ENCODE measurements at regions not wholly inside any gene's neighbourhood (a gene's known extent, or its start where the extent isn't known, plus 50 kb on each side); places are given as distances from the start of the nearest gene placed in this dataset.

DNA sequence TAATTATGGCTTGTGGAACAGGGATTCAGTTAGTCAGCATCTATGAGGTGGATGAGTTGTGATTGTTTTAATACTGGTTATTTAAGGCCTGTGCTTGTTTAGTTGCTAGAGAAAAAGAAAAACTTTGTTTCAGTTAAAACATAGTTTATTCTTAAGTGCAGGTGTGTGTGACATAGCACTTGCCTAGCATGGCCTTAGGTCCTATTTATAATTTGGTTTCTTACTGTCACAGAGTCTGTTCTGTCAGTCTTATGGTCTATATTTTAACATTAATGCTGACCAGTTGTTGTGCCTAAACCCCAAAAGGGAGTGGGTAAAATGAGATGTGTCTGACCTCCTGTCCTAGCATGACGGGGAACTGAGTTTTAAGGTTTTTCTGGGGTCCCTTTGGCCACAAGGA lies 486.3 kb downstream of the ZIC1 start:
- BruUV-seq (replicated peaks) = no TSS peak
- H3K27me3 Mint-ChIP-seq (ENCODE audit: insufficient read depth, unreplicated experiment) = no peaks in the 10 kb centered on the region

DNA sequence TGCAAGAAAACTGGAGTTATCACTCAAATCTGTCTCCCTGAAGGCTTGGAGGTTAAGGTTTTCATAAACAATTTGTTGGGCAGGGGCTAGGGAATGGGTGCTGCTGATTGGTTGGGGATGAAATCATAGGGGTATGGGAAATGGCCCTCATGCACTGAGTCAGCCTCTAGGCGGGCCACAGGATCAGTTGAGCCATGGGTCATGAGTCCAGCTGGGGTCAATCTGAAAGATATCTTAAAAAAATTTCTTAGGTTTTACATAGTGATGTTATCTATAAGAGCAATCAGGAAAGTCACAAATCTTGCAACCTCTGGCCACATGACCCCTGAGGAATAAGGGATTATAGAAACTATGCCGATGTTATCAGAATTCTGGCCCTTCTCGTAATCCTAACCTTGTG lies 491.7 kb downstream of the ZIC1 start:
- no peak for DNase-seq (ENCODE audit: unreplicated experiment)
- TF ChIP-seq, protein P1, sequence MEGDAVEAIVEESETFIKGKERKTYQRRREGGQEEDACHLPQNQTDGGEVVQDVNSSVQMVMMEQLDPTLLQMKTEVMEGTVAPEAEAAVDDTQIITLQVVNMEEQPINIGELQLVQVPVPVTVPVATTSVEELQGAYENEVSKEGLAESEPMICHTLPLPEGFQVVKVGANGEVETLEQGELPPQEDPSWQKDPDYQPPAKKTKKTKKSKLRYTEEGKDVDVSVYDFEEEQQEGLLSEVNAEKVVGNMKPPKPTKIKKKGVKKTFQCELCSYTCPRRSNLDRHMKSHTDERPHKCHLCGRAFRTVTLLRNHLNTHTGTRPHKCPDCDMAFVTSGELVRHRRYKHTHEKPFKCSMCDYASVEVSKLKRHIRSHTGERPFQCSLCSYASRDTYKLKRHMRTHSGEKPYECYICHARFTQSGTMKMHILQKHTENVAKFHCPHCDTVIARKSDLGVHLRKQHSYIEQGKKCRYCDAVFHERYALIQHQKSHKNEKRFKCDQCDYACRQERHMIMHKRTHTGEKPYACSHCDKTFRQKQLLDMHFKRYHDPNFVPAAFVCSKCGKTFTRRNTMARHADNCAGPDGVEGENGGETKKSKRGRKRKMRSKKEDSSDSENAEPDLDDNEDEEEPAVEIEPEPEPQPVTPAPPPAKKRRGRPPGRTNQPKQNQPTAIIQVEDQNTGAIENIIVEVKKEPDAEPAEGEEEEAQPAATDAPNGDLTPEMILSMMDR (IDR thresholded peaks at IDR 0.05; ENCODE audit: unreplicated experiment) = no peak
- H3K9me3 Mint-ChIP-seq (ENCODE audit: unreplicated experiment) = no peaks in the 10 kb centered on the region
- intact Hi-C loops (cut with micrococcal nuclease) = no loop called here
- H3K27me3 Mint-ChIP-seq (ENCODE audit: insufficient read depth, unreplicated experiment) = no peaks in the 10 kb centered on the region
- H3K4me3 Mint-ChIP-seq (ENCODE audit: unreplicated experiment) = no peak overlapping the region
- H3K27ac Mint-ChIP-seq (ENCODE audit: low read depth, unreplicated experiment) = no peak overlapping the region
- H3K4me1 Mint-ChIP-seq (ENCODE audit: insufficient read depth, unreplicated experiment) = no peaks in the 10 kb centered on the region
- no TSS peak for BruUV-seq (replicated peaks)
- no peaks in the 10 kb centered on the region for H3K36me3 Mint-ChIP-seq (ENCODE audit: insufficient read depth, unreplicated experiment)
- CTCF ChIA-PET = no interaction called here
- POLR2A ChIA-PET = no interaction called here

More for the DNA sequence above, 486.3 kb downstream of the ZIC1 start:
- ChIA-PET CTCF (interaction anchor here (0.7 kb wide), 1 partner anchor 483 kb away, joined by 3 read pairs; no protein-coding TSS in a partner anchor), POLR2A (no interaction called here)
- H3K27ac Mint-ChIP-seq (ENCODE audit: low read depth, unreplicated experiment) = no peak overlapping the region
- H3K9me3 Mint-ChIP-seq (ENCODE audit: unreplicated experiment) = no peaks in the 10 kb centered on the region
- H3K4me3 Mint-ChIP-seq (ENCODE audit: unreplicated experiment) = no peak overlapping the region
- TF ChIP-seq, protein P1 (IDR thresholded peaks at IDR 0.05; ENCODE audit: unreplicated experiment) = no peak
- DNase-seq (ENCODE audit: unreplicated experiment) = no peak
- H3K36me3 Mint-ChIP-seq (ENCODE audit: insufficient read depth, unreplicated experiment) = no peaks in the 10 kb centered on the region
- no peaks in the 10 kb centered on the region for H3K4me1 Mint-ChIP-seq (ENCODE audit: insufficient read depth, unreplicated experiment)
- intact Hi-C loops (cut with micrococcal nuclease) = no loop called here

DNA sequence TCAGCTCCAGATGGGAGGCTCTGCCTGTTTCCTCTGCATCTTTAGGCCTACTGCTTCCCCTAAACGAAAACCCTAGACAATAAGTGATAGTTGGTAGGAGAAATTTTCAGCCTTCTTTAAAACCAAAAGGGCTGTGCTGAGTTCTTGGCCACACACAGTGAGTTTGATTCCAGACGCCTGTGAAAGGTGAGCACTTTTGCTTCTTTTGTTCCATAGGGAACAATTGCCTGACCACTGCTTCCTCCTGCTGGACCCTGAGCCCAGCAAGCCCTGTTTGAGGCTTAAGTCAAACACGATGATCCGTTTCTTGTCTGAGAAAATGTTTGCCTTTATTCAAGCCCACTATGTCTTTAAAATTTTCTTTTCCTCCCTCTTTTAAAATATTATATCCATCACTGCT lies 493.9 kb downstream of the ZIC1 start:
- no peak for DNase-seq (ENCODE audit: unreplicated experiment)
- BruUV-seq (replicated peaks) = no TSS peak
- intact Hi-C loops (cut with micrococcal nuclease) = no loop called here
- ChIA-PET POLR2A (no interaction called here), CTCF (no interaction called here)
- TF ChIP-seq, protein P1 (IDR thresholded peaks at IDR 0.05; ENCODE audit: unreplicated experiment) = no peak
- H3K4me3 Mint-ChIP-seq (ENCODE audit: unreplicated experiment) = no peak overlapping the region
- no peaks in the 10 kb centered on the region for H3K9me3 Mint-ChIP-seq (ENCODE audit: unreplicated experiment)
- no peaks in the 10 kb centered on the region for H3K27me3 Mint-ChIP-seq (ENCODE audit: insufficient read depth, unreplicated experiment)
- H3K27ac Mint-ChIP-seq (ENCODE audit: low read depth, unreplicated experiment) = no peak overlapping the region
- no peaks in the 10 kb centered on the region for H3K36me3 Mint-ChIP-seq (ENCODE audit: insufficient read depth, unreplicated experiment)
- no peaks in the 10 kb centered on the region for H3K4me1 Mint-ChIP-seq (ENCODE audit: insufficient read depth, unreplicated experiment)

DNA sequence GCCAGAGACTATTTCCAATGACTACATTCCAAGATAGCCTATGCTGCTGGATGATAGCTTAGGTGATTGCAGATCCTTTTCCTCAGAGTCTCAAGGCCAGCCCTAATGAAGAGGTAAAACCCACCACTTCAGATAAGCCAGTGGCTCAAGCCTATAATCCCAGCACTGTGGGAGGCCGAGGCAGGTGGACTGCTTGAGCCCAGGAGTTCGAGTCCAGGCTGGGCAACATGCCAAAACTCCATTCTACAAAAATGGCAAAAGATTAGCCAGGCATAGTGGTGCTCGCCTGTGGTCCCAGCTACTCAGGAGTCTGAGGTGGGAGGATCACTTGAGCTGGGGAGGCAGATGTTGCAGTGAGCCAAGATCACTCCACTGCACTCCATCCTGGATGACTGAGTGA lies 495.3 kb downstream of the ZIC1 start:
- Mint-ChIP-seq H3K4me3 (ENCODE audit: unreplicated experiment) (no peak overlapping the region), H3K36me3 (ENCODE audit: insufficient read depth, unreplicated experiment) (no peaks in the 10 kb centered on the region), H3K27me3 (ENCODE audit: insufficient read depth, unreplicated experiment) (no peaks in the 10 kb centered on the region), H3K9me3 (ENCODE audit: unreplicated experiment) (no peaks in the 10 kb centered on the region), H3K4me1 (ENCODE audit: insufficient read depth, unreplicated experiment) (no peaks in the 10 kb centered on the region), H3K27ac (ENCODE audit: low read depth, unreplicated experiment) (no peak overlapping the region)
- intact Hi-C loops (cut with micrococcal nuclease) = no loop called here
- ChIA-PET CTCF (interaction anchor here (0.8 kb wide), 1 partner anchor 10 kb away, joined by 3 read pairs; no protein-coding TSS in a partner anchor), POLR2A (no interaction called here)
- BruUV-seq (replicated peaks) = no TSS peak
- no peak for DNase-seq (ENCODE audit: unreplicated experiment)
- TF ChIP-seq, protein P1 (IDR thresholded peaks at IDR 0.05; ENCODE audit: unreplicated experiment) = no peak
